ENCODE measurements at regions not wholly inside any gene's neighbourhood (a gene's known extent, or its start where the extent isn't known, plus 50 kb on each side); places are given as distances from the start of the nearest gene placed in this dataset.

- TF ChIP-seq SIN3A (IDR thresholded peaks at IDR 0.05; ENCODE audit: borderline replicate concordance, insufficient read depth, low read depth, low read length) (no peak), REST (IDR thresholded peaks at IDR 0.05; ENCODE audit: insufficient read depth in 1 of 2, low read depth in 2 of 2, low read length in 1 of 2) (no peak), CTCF (IDR thresholded peaks at IDR 0.05) (no peak), TCF7L2 (IDR thresholded peaks at IDR 0.05; ENCODE audit: low read depth, low read length) (no peak)
Observed at GRCh38 chr3:30353711-30354467, 252.5 kb upstream of the TGFBR2 start.

Data from Panc1 (cell line).